ENCODE measurements at regions not wholly inside any gene's neighbourhood (a gene's known extent, or its start where the extent isn't known, plus 50 kb on each side); places are given as distances from the start of the nearest gene placed in this dataset.

- no peak for DNase-seq (ENCODE audit: low read depth in 1 of 2, low spot score in 1 of 2)
- Histone ChIP-seq H3K4me3 (replicated peaks; ENCODE audit: insufficient read depth, low read length) (no peak overlapping the region), H3K27me3 (ENCODE audit: insufficient read depth, poor library complexity, severe bottlenecking) (no peaks in the 10 kb centered on the region), H3K27ac (replicated peaks) (no peak overlapping the region)
- TF ChIP-seq SPI1 (IDR thresholded peaks at IDR 0.05; ENCODE audit: borderline replicate concordance, low read depth), result no peak
- no peak for TF ChIP-seq GABPA (IDR thresholded peaks at IDR 0.05; ENCODE audit: low read depth)
- no peak for TF ChIP-seq POLR2AphosphoS5 (IDR thresholded peaks at IDR 0.05; ENCODE audit: low read depth)
- no peak for TF ChIP-seq CTCF (IDR thresholded peaks at IDR 0.05; ENCODE audit: insufficient read depth, low read length)
- no peak for TF ChIP-seq REST (IDR thresholded peaks at IDR 0.05; ENCODE audit: insufficient replicate concordance, low read depth)
Measured at GRCh38 chr3:171939578-171939977, 96.4 kb downstream of the TMEM212 start.

GRCh38 chr3:171940151-171940649 lies 97.1 kb downstream of the TMEM212 start:
- Histone ChIP-seq H3K27ac (replicated peaks) (no peak overlapping the region), H3K4me3 (replicated peaks; ENCODE audit: insufficient read depth, low read length) (no peak overlapping the region), H3K27me3 (ENCODE audit: insufficient read depth, poor library complexity, severe bottlenecking) (no peaks in the 10 kb centered on the region)
- no peak for DNase-seq (ENCODE audit: low read depth in 1 of 2, low spot score in 1 of 2)
- TF ChIP-seq REST (IDR thresholded peaks at IDR 0.05; ENCODE audit: insufficient replicate concordance, low read depth), result no peak
- TF ChIP-seq GABPA (IDR thresholded peaks at IDR 0.05; ENCODE audit: low read depth), result no peak
- TF ChIP-seq POLR2AphosphoS5 (IDR thresholded peaks at IDR 0.05; ENCODE audit: low read depth), result no peak

- H3K27ac ChIP-seq (replicated peaks), result no peak overlapping the region
- no peak for DNase-seq (ENCODE audit: low read depth in 1 of 2, low spot score in 1 of 2)
- TF ChIP-seq SPI1 (IDR thresholded peaks at IDR 0.05; ENCODE audit: borderline replicate concordance, low read depth) (no peak), POLR2AphosphoS5 (IDR thresholded peaks at IDR 0.05; ENCODE audit: low read depth) (no peak), CTCF (IDR thresholded peaks at IDR 0.05; ENCODE audit: insufficient read depth, low read length) (no peak), REST (IDR thresholded peaks at IDR 0.05; ENCODE audit: insufficient replicate concordance, low read depth) (no peak)
- H3K4me3 ChIP-seq (replicated peaks; ENCODE audit: insufficient read depth, low read length), result no peak overlapping the region
- H3K27me3 ChIP-seq (ENCODE audit: insufficient read depth, poor library complexity, severe bottlenecking), result no peaks in the 10 kb centered on the region
Measured at GRCh38 chr3:171943262-171944117, 95.9 kb upstream of the FNDC3B start.

All from HL-60 (cell line).